NT2/D1 (cell line): ENCODE measurements at regions not wholly inside any gene's neighbourhood (a gene's known extent, or its start where the extent isn't known, plus 50 kb on each side); places are given as distances from the start of the nearest gene placed in this dataset.

Experiments
- YY1 ChIP-seq: IDR thresholded peaks from 2 replicates; pipeline ENCODE4 v1.6.1; 2011; ENCODE audit not compliant: insufficient read length, insufficient read depth
- ZNF274 ChIP-seq: IDR thresholded peaks from 2 replicates; pipeline ENCODE4 v1.6.1; 2011; ENCODE audit warnings: mild to moderate bottlenecking, low read depth, low read length

DNA sequence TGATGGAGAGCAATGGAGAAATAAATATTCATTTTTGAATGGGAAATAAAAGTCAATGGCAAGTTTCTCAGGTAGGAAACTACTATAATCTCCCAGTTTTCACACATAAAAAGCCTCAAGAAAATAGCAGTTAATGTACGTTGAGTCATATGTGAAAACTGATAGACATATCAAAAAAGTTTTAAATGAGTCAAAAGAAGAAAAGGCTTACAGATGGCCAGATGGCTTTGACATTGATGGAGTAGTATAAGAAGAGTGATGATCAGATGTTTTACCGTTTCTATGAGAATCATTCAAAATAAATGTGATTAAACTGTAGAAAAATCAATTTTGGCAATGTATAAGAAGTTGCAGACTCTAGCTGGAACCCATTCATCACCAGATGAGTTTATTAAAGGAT lies 97.8 kb downstream of the LLPH start:
- TF ChIP-seq ZNF274 (no peak), YY1 (no peak)
